Loucy (cell line): ENCODE measurements at regions not wholly inside any gene's neighbourhood (a gene's known extent, or its start where the extent isn't known, plus 50 kb on each side); places are given as distances from the start of the nearest gene placed in this dataset.

Experiments
- EZH2phosphoT487 ChIP-seq: fragments of 200-600 bp; IDR thresholded peaks from 2 replicates; pipeline ENCODE4 v1.6.1; 2018; ENCODE audit warnings: antibody characterized with exemption, mild to moderate bottlenecking, moderate library complexity, borderline replicate concordance
- TF ChIP-seq, protein P1 (sequence below): fragments of 200-600 bp; sonication (generic); conservative IDR thresholded peaks from 2 replicates; pipeline ENCODE4 v1.5.1; 2014; ENCODE audit warnings: mild to moderate bottlenecking, antibody characterized with exemption, low read length

- TF ChIP-seq, protein P1, sequence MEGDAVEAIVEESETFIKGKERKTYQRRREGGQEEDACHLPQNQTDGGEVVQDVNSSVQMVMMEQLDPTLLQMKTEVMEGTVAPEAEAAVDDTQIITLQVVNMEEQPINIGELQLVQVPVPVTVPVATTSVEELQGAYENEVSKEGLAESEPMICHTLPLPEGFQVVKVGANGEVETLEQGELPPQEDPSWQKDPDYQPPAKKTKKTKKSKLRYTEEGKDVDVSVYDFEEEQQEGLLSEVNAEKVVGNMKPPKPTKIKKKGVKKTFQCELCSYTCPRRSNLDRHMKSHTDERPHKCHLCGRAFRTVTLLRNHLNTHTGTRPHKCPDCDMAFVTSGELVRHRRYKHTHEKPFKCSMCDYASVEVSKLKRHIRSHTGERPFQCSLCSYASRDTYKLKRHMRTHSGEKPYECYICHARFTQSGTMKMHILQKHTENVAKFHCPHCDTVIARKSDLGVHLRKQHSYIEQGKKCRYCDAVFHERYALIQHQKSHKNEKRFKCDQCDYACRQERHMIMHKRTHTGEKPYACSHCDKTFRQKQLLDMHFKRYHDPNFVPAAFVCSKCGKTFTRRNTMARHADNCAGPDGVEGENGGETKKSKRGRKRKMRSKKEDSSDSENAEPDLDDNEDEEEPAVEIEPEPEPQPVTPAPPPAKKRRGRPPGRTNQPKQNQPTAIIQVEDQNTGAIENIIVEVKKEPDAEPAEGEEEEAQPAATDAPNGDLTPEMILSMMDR, result no peak
- TF ChIP-seq EZH2phosphoT487, result no peak
These were observed 72.8 kb downstream of the AQP4 start for GRCh38 chr18:26792661-26793060.
